ENCODE measurements at regions not wholly inside any gene's neighbourhood (a gene's known extent, or its start where the extent isn't known, plus 50 kb on each side); places are given as distances from the start of the nearest gene placed in this dataset.

DNA sequence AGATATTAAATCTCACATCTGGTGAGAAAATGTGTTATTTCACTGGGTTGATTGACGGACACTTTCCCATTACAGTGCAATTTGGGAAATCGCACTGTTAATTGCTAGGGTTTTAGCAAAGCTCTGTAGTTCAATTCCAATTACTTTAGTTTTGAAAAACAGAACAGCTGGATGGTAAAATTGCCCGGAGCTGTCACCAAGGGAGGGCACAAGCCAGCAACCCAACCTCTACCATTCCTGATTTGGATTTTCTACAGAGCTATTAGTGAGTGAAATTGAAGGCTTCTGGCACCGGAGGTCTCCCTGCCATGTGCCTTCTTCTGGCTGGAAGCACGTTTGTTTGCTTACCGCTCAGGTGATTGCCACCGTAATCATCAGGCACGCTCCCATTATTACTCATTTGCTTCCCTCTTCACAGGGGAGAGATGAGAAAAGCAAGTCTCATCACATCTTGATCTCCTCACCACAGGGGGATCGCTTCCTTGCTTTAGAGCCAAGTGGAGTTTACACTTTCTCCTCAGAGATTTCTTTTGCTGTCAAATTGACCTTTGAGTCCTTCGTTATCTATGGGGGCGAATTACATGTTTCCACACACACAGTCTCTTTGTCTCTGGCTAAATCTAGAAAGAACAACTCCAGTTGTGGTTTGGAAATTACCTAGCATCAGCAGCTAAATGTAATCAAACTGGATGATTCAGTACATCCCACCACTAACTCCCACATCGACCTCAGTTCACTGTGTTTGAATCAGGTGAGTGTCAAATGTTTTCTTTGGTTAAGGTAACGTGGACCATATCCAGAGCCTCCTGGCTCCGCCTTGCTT, 421.7 kb upstream of the GOLIM4 start:
- Histone ChIP-seq H3K27ac (ENCODE audit: low read depth, low read length, poor library complexity, severe bottlenecking) (no peak overlapping the region), H3K4me1 (ENCODE audit: insufficient read depth, low read length, severe bottlenecking) (no peaks in the 10 kb centered on the region), H2AFZ (ENCODE audit: low read length) (no peak overlapping the region), H3K79me2 (ENCODE audit: insufficient read depth, low read length) (no peaks in the 10 kb centered on the region), H3K9me3 (ENCODE audit: low read length) (no peaks in the 10 kb centered on the region), H3K4me2 (ENCODE audit: low read length) (no peak overlapping the region), H3K9ac (ENCODE audit: low read length) (no peak overlapping the region), H3F3A (ENCODE audit: insufficient read depth, low read length) (no peaks in the 10 kb centered on the region), H3K27me3 (ENCODE audit: insufficient read depth, low read length) (no peaks in the 10 kb centered on the region), H3K4me3 (ENCODE audit: low read depth, low read length, poor library complexity, severe bottlenecking) (no peak overlapping the region), H4K20me1 (ENCODE audit: insufficient read depth, low read length) (no peaks in the 10 kb centered on the region), H3K36me3 (ENCODE audit: insufficient read depth, low read length) (no peaks in the 10 kb centered on the region), H3K9me2 (ENCODE audit: low read depth, low read length) (no peaks in the 10 kb centered on the region)
- TF ChIP-seq, protein P1, sequence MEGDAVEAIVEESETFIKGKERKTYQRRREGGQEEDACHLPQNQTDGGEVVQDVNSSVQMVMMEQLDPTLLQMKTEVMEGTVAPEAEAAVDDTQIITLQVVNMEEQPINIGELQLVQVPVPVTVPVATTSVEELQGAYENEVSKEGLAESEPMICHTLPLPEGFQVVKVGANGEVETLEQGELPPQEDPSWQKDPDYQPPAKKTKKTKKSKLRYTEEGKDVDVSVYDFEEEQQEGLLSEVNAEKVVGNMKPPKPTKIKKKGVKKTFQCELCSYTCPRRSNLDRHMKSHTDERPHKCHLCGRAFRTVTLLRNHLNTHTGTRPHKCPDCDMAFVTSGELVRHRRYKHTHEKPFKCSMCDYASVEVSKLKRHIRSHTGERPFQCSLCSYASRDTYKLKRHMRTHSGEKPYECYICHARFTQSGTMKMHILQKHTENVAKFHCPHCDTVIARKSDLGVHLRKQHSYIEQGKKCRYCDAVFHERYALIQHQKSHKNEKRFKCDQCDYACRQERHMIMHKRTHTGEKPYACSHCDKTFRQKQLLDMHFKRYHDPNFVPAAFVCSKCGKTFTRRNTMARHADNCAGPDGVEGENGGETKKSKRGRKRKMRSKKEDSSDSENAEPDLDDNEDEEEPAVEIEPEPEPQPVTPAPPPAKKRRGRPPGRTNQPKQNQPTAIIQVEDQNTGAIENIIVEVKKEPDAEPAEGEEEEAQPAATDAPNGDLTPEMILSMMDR (IDR thresholded peaks at IDR 0.05; ENCODE audit: low read length), result no peak
- no peak for TF ChIP-seq EZH2 (IDR thresholded peaks at IDR 0.05; ENCODE audit: borderline replicate concordance, low read length)

DNA sequence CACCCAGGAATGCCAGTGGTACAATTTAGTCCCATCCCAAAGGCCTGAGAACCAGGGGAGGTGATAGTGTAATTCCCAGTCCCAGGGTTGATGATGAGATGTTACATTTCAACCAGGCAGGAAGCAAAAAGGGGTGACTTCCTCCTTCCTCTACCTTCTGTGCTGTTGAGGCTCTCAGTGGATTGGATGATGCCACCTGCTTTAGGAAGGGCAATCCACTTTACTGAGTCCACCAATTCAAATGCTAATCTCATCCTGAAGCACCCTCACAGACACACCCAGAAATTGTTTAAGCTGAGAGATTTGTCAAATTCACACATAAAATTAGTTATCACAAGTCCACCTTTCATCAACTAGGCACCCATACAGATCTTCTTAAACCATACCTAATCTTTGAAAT, 418.5 kb upstream of the GOLIM4 start:
- H3K4me1 ChIP-seq (ENCODE audit: insufficient read depth, low read length, severe bottlenecking), result no peaks in the 10 kb centered on the region

DNA sequence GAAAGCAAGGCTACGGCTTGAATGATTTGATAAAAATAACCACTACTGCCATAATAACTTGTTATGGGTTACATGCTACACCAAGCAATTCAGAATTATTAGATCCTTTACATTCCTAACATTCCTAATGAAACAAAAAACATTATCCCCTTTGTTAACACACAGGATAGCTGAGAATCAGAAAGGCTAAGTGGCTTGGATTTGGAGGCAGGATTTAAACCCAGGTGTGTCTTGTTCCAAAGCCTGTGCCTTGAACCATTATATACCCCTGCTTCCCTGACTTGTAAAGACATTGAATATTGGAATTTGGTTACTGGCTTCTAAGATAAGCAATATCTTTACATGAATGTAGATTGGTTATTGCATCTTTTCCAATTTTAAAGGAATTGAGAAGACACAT, 417.1 kb upstream of the GOLIM4 start:
- Histone ChIP-seq H3K79me2 (ENCODE audit: insufficient read depth, low read length) (no peaks in the 10 kb centered on the region), H2AFZ (ENCODE audit: low read length) (no peak overlapping the region), H3K36me3 (ENCODE audit: insufficient read depth, low read length) (no peaks in the 10 kb centered on the region), H3F3A (ENCODE audit: insufficient read depth, low read length) (no peaks in the 10 kb centered on the region), H3K9ac (ENCODE audit: low read length) (no peak overlapping the region), H3K4me2 (ENCODE audit: low read length) (no peak overlapping the region), H3K27ac (ENCODE audit: low read depth, low read length, poor library complexity, severe bottlenecking) (no peak overlapping the region), H3K4me1 (ENCODE audit: insufficient read depth, low read length, severe bottlenecking) (no peaks in the 10 kb centered on the region), H3K9me3 (ENCODE audit: low read length) (no peaks in the 10 kb centered on the region), H3K9me2 (ENCODE audit: low read depth, low read length) (no peaks in the 10 kb centered on the region), H3K4me3 (ENCODE audit: low read depth, low read length, poor library complexity, severe bottlenecking) (no peak overlapping the region), H4K20me1 (ENCODE audit: insufficient read depth, low read length) (no peaks in the 10 kb centered on the region), H3K27me3 (ENCODE audit: insufficient read depth, low read length) (no peaks in the 10 kb centered on the region)
- TF ChIP-seq, protein P1 (IDR thresholded peaks at IDR 0.05; ENCODE audit: low read length), result no peak
- TF ChIP-seq EZH2 (IDR thresholded peaks at IDR 0.05; ENCODE audit: borderline replicate concordance, low read length), result no peak

More for the DNA sequence above, 418.5 kb upstream of the GOLIM4 start:
- no peaks in the 10 kb centered on the region for H3K27me3 ChIP-seq (ENCODE audit: insufficient read depth, low read length)
- no peaks in the 10 kb centered on the region for H3K79me2 ChIP-seq (ENCODE audit: insufficient read depth, low read length)
- no peaks in the 10 kb centered on the region for H3K9me3 ChIP-seq (ENCODE audit: low read length)
- H3K9me2 ChIP-seq (ENCODE audit: low read depth, low read length), result no peaks in the 10 kb centered on the region
- no peak overlapping the region for H3K4me3 ChIP-seq (ENCODE audit: low read depth, low read length, poor library complexity, severe bottlenecking)
- H3K36me3 ChIP-seq (ENCODE audit: insufficient read depth, low read length), result no peaks in the 10 kb centered on the region
- H4K20me1 ChIP-seq (ENCODE audit: insufficient read depth, low read length), result no peaks in the 10 kb centered on the region
- no peaks in the 10 kb centered on the region for H3F3A ChIP-seq (ENCODE audit: insufficient read depth, low read length)
- H3K4me2 ChIP-seq (ENCODE audit: low read length), result no peak overlapping the region
- H3K9ac ChIP-seq (ENCODE audit: low read length), result no peak overlapping the region
- no peak overlapping the region for H2AFZ ChIP-seq (ENCODE audit: low read length)
- no peak overlapping the region for H3K27ac ChIP-seq (ENCODE audit: low read depth, low read length, poor library complexity, severe bottlenecking)
- TF ChIP-seq, protein P1 (IDR thresholded peaks at IDR 0.05; ENCODE audit: low read length), result no peak
- no peak for TF ChIP-seq EZH2 (IDR thresholded peaks at IDR 0.05; ENCODE audit: borderline replicate concordance, low read length)
